ENCODE measurements at regions not wholly inside any gene's neighbourhood (a gene's known extent, or its start where the extent isn't known, plus 50 kb on each side); places are given as distances from the start of the nearest gene placed in this dataset.

- WGBS = 77% methylated on average over 9 of the region's 9 CpGs
- Histone ChIP-seq H3K36me3 (no peaks in the 10 kb centered on the region), H3K4me3 (no peak overlapping the region), H3K4me1 (peaks cover 51% of the 10 kb centered on the region), H3K9me3 (no peaks in the 10 kb centered on the region), H3K27ac (no peak overlapping the region), H3K27me3 (no peaks in the 10 kb centered on the region)
- no peak for DNase-seq (ENCODE audit: low spot score in 2 of 2)
- no peak for TF ChIP-seq POLR2A (IDR thresholded peaks at IDR 0.05)
- TF ChIP-seq CTCF (IDR thresholded peaks at IDR 0.05) = no peak
- TF ChIP-seq POLR2AphosphoS5 (IDR thresholded peaks at IDR 0.05) = no peak
- TF ChIP-seq EP300 (IDR thresholded peaks at IDR 0.05) = no peak
Measured at GRCh38 chr10:78968300-78968942, 100.3 kb upstream of the ZMIZ1 start.

- Histone ChIP-seq H3K4me3 (no peak overlapping the region), H3K36me3 (no peaks in the 10 kb centered on the region), H3K4me1 (peaks cover 48% of the 10 kb centered on the region), H3K27me3 (no peaks in the 10 kb centered on the region), H3K9me3 (no peaks in the 10 kb centered on the region), H3K27ac (no peak overlapping the region)
- WGBS = 36% methylated on average over 3 of the region's 3 CpGs
- no peak for TF ChIP-seq POLR2AphosphoS5 (IDR thresholded peaks at IDR 0.05)
- TF ChIP-seq EP300 (IDR thresholded peaks at IDR 0.05) = no peak
- no peak for TF ChIP-seq CTCF (IDR thresholded peaks at IDR 0.05)
- no peak for TF ChIP-seq POLR2A (IDR thresholded peaks at IDR 0.05)
- DNase-seq (ENCODE audit: low spot score in 2 of 2) = no peak
Measured at GRCh38 chr10:78968943-78969342, 99.8 kb upstream of the ZMIZ1 start.

GRCh38 chr10:78969719-78970118 is 99.0 kb upstream of the ZMIZ1 start:
- TF ChIP-seq CTCF (IDR thresholded peaks at IDR 0.05) (no peak), EP300 (IDR thresholded peaks at IDR 0.05) (no peak), POLR2A (IDR thresholded peaks at IDR 0.05) (no peak), POLR2AphosphoS5 (IDR thresholded peaks at IDR 0.05) (no peak)
- no peak overlapping the region for H3K27ac ChIP-seq
- H3K9me3 ChIP-seq = no peaks in the 10 kb centered on the region
- no peak for DNase-seq (ENCODE audit: low spot score in 2 of 2)
- H3K36me3 ChIP-seq = no peaks in the 10 kb centered on the region
- WGBS = 93% methylated on average over 10 of the region's 10 CpGs
- no peaks in the 10 kb centered on the region for H3K27me3 ChIP-seq
- no peak overlapping the region for H3K4me3 ChIP-seq
- peaks cover 48% of the 10 kb centered on the region for H3K4me1 ChIP-seq

GRCh38 chr10:78970261-78970660 is 98.5 kb upstream of the ZMIZ1 start:
- Histone ChIP-seq H3K27me3 (no peaks in the 10 kb centered on the region), H3K36me3 (no peaks in the 10 kb centered on the region), H3K4me1 (peaks cover 48% of the 10 kb centered on the region), H3K4me3 (no peak overlapping the region), H3K9me3 (no peaks in the 10 kb centered on the region), H3K27ac (no peak overlapping the region)
- no peak for DNase-seq (ENCODE audit: low spot score in 2 of 2)
- no peak for TF ChIP-seq CTCF (IDR thresholded peaks at IDR 0.05)
- TF ChIP-seq POLR2A (IDR thresholded peaks at IDR 0.05) = no peak
- no peak for TF ChIP-seq POLR2AphosphoS5 (IDR thresholded peaks at IDR 0.05)
- no peak for TF ChIP-seq EP300 (IDR thresholded peaks at IDR 0.05)
- 88% methylated on average over 10 of the region's 10 CpGs for WGBS

GRCh38 chr10:78971094-78971682 is 97.6 kb upstream of the ZMIZ1 start:
- H3K4me1 ChIP-seq = peaks cover 38% of the 10 kb centered on the region
- H3K27me3 ChIP-seq = no peaks in the 10 kb centered on the region
- H3K36me3 ChIP-seq = no peaks in the 10 kb centered on the region
- H3K9me3 ChIP-seq = no peaks in the 10 kb centered on the region
- TF ChIP-seq POLR2A (IDR thresholded peaks at IDR 0.05) = no peak
- TF ChIP-seq CTCF (IDR thresholded peaks at IDR 0.05) = no peak
- TF ChIP-seq EP300 (IDR thresholded peaks at IDR 0.05) = no peak
- TF ChIP-seq POLR2AphosphoS5 (IDR thresholded peaks at IDR 0.05) = no peak
- no peak overlapping the region for H3K27ac ChIP-seq
- 94% methylated on average over 5 of the region's 5 CpGs for WGBS
- H3K4me3 ChIP-seq = no peak overlapping the region
- DNase-seq (ENCODE audit: low spot score in 2 of 2) = no peak

Measured in suprapubic skin (tissue), 4 donors.